ENCODE measurements at regions not wholly inside any gene's neighbourhood (a gene's known extent, or its start where the extent isn't known, plus 50 kb on each side); places are given as distances from the start of the nearest gene placed in this dataset.

GRCh38 chr2:43020990-43021669, 205.3 kb downstream of the ZFP36L2 start:
- TF ChIP-seq EZH2 (IDR thresholded peaks at IDR 0.05; ENCODE audit: insufficient read depth, poor library complexity, severe bottlenecking) (no peak), EZH2phosphoT487 (IDR thresholded peaks at IDR 0.05; ENCODE audit: insufficient read depth, low read depth) (no peak)
